H9 (cell line): ENCODE measurements at regions not wholly inside any gene's neighbourhood (a gene's known extent, or its start where the extent isn't known, plus 50 kb on each side); places are given as distances from the start of the nearest gene placed in this dataset.

Experiments used
- DNase-seq: peaks from one replicate; pipeline ENCODE4 v3.0.0-alpha.2; 2017
- H2AFZ ChIP-seq: one replicate; pipeline ENCODE4 v1.6.1; 2013; ENCODE audit warnings: mild to moderate bottlenecking, low read length, control low read depth, moderate library complexity
- H2AK5ac ChIP-seq: 2 replicates; pipeline ENCODE4 v1.6.1; 2013; ENCODE audit warnings: low read length, control low read depth, mixed read lengths; ENCODE audit not compliant: insufficient read length
- H2BK120ac ChIP-seq: one replicate; pipeline ENCODE4 v1.6.1; 2013; ENCODE audit warnings: low read depth, mild to moderate bottlenecking, low read length, control low read depth, inconsistent platforms; ENCODE audit not compliant: poor library complexity, severe bottlenecking
- H2BK12ac ChIP-seq: 2 replicates; pipeline ENCODE4 v1.6.1; 2013; ENCODE audit warnings: low read length, control low read depth, mixed read lengths, low read depth; ENCODE audit not compliant: insufficient read length
- H2BK15ac ChIP-seq: 2 replicates; pipeline ENCODE4 v1.6.1; 2013; ENCODE audit warnings: low read depth, low read length, control low read depth
- H2BK20ac ChIP-seq: one replicate; pipeline ENCODE4 v1.6.1; 2013; ENCODE audit warnings: low read depth, mild to moderate bottlenecking, low read length, control low read depth, inconsistent platforms; ENCODE audit not compliant: poor library complexity, severe bottlenecking
- H2BK5ac ChIP-seq: 2 replicates; pipeline ENCODE4 v1.6.1; 2013; ENCODE audit warnings: low read length, control low read depth, mixed read lengths; ENCODE audit not compliant: insufficient read length
- H3K14ac ChIP-seq: 2 replicates; pipeline ENCODE4 v1.6.1; 2013; ENCODE audit warnings: low read length, control low read depth; ENCODE audit not compliant: insufficient read depth
- H3K18ac ChIP-seq: 2 replicates; pipeline ENCODE4 v1.6.1; 2013; ENCODE audit warnings: low read depth, mild to moderate bottlenecking, mixed read lengths, low read length, control low read depth; ENCODE audit not compliant: insufficient read length
- H3K23ac ChIP-seq: 2 replicates; pipeline ENCODE4 v1.6.1; 2013; ENCODE audit warnings: low read length, control low read depth, mixed read lengths, low read depth; ENCODE audit not compliant: insufficient read length
- H3K23me2 ChIP-seq: 2 replicates; pipeline ENCODE4 v1.6.1; 2013; ENCODE audit warnings: low read depth, mild to moderate bottlenecking, mixed read lengths, low read length, control low read depth; ENCODE audit not compliant: insufficient read length, poor library complexity, severe bottlenecking
- H3K27ac ChIP-seq: 2 replicates; pipeline ENCODE4 v1.5.1; 2013; ENCODE audit warnings: low read length, control low read depth, mixed read lengths, low read depth; ENCODE audit not compliant: insufficient read length
- H3K27me3 ChIP-seq: 2 replicates; pipeline ENCODE4 v1.6.1; 2013; ENCODE audit warnings: low read length, control low read depth, inconsistent platforms; ENCODE audit not compliant: insufficient read depth
- H3K4ac ChIP-seq: 2 replicates; pipeline ENCODE4 v1.6.1; 2013; ENCODE audit warnings: low read depth, mild to moderate bottlenecking, control low read depth, inconsistent platforms, low read length, moderate library complexity
- H3K4me1 ChIP-seq: 2 replicates; pipeline ENCODE4 v1.6.1; 2013; ENCODE audit warnings: low read length, control low read depth, inconsistent platforms; ENCODE audit not compliant: insufficient read depth
- H3K4me2 ChIP-seq: 2 replicates; pipeline ENCODE4 v1.6.1; 2013; ENCODE audit warnings: low read length, control low read depth, mixed read lengths; ENCODE audit not compliant: insufficient read length, insufficient read depth
- H3K56ac ChIP-seq: 2 replicates; pipeline ENCODE4 v1.6.1; 2013; ENCODE audit warnings: low read depth, mild to moderate bottlenecking, mixed read lengths, low read length, control low read depth; ENCODE audit not compliant: insufficient read length
- H3K79me1 ChIP-seq: 2 replicates; pipeline ENCODE4 v1.6.1; 2013; ENCODE audit warnings: low read depth, mild to moderate bottlenecking, moderate library complexity, low read length, control low read depth, inconsistent platforms; ENCODE audit not compliant: insufficient read depth, poor library complexity, severe bottlenecking
- H3K79me2 ChIP-seq: 2 replicates; pipeline ENCODE4 v1.6.1; 2013; ENCODE audit warnings: low read length, control low read depth, inconsistent platforms; ENCODE audit not compliant: insufficient read depth
- H3K9ac ChIP-seq: 2 replicates; pipeline ENCODE4 v1.6.1; 2013; ENCODE audit warnings: low read length, control low read depth, mixed read lengths; ENCODE audit not compliant: insufficient read length; ENCODE audit errors: extremely low read depth
- H3K9me3 ChIP-seq: one replicate; pipeline ENCODE4 v1.6.1; 2013; ENCODE audit warnings: low read depth, low read length, inconsistent platforms; ENCODE audit not compliant: control insufficient read depth
- H3T11ph ChIP-seq: one replicate; pipeline ENCODE4 v1.6.1; 2013; ENCODE audit warnings: mild to moderate bottlenecking, low read length, control low read depth, inconsistent platforms
- H4K20me1 ChIP-seq: one replicate; pipeline ENCODE4 v1.6.1; 2013; ENCODE audit not compliant: control insufficient read depth, insufficient read length, insufficient read depth
- H4K5ac ChIP-seq: 2 replicates; pipeline ENCODE4 v1.6.1; 2013; ENCODE audit warnings: low read depth, mild to moderate bottlenecking, mixed read lengths, low read length, control low read depth; ENCODE audit not compliant: insufficient read length
- H4K8ac ChIP-seq: replicated peaks from 2 replicates; pipeline ENCODE4 v1.6.1; 2013; ENCODE audit warnings: low read length, control low read depth, mixed read lengths, low read depth; ENCODE audit not compliant: insufficient read length
- H4K91ac ChIP-seq: 2 replicates; pipeline ENCODE4 v1.6.1; 2013; ENCODE audit warnings: low read depth, mild to moderate bottlenecking, moderate library complexity, mixed read lengths, low read length, control low read depth; ENCODE audit not compliant: insufficient read length
- H3K27ac Mint-ChIP-seq, 3 experiments: 2 replicates in 2 of 3; 3 replicates in 1 of 3; pipeline ENCODE4 v1.8.0; 2020 to 2021; ENCODE audit warnings: mixed read lengths in 3 of 3, mild to moderate bottlenecking in 1 of 3, moderate library complexity in 1 of 3
- H3K27me3 Mint-ChIP-seq: 2 replicates; pipeline ENCODE4 v1.8.0; 2021; ENCODE audit warnings: low read depth, mild to moderate bottlenecking, moderate library complexity, mixed read lengths
- H3K36me3 Mint-ChIP-seq, 3 experiments: 2 replicates in 2 of 3; 3 replicates in 1 of 3; pipeline ENCODE4 v1.8.0; 2020 to 2021; ENCODE audit warnings: low read depth in 3 of 3, mixed read lengths in 3 of 3; ENCODE audit not compliant: insufficient read depth in 1 of 3
- H3K4me1 Mint-ChIP-seq, 2 experiments: 2 replicates each; pipeline ENCODE4 v1.8.0; 2020; ENCODE audit warnings: mixed read lengths in 2 of 2
- H3K4me3 Mint-ChIP-seq, 2 experiments: 2 replicates in 1 of 2; 3 replicates in 1 of 2; pipeline ENCODE4 v1.8.0; 2020 to 2021; ENCODE audit warnings: mild to moderate bottlenecking in 2 of 2, mixed read lengths in 2 of 2, moderate library complexity in 1 of 2
- H3K9me3 Mint-ChIP-seq, 2 experiments: 2 replicates in 1 of 2; 3 replicates in 1 of 2; pipeline ENCODE4 v1.8.0; 2020; ENCODE audit warnings: mild to moderate bottlenecking in 2 of 2, mixed read lengths in 2 of 2, moderate library complexity in 1 of 2
- WGBS: extraction: QIAGEN DNeasy Blood & Tissue Kit; methylation state at CpG from one replicate; pipeline ENCODE4 v1.1.7; 2013; ENCODE audit warnings: missing lambda C conversion rate, low lambda C conversion rate, mixed read lengths; ENCODE audit not compliant: insufficient read length; ENCODE audit errors: extremely low coverage; 5-methylcytosine and 5-hydroxymethylcytosine counted together
- TF ChIP-seq, protein P1 (sequence below): fragments of 200-600 bp; sonication (generic); conservative IDR thresholded peaks from 3 replicates; pipeline ENCODE4 v1.8.0; 2021; ENCODE audit warnings: antibody characterized with exemption, mild to moderate bottlenecking

- no peaks in the 10 kb centered on the region for H4K20me1 ChIP-seq
- no peak overlapping the region for H3K27ac ChIP-seq
- no peak overlapping the region for H4K91ac ChIP-seq
- no peak overlapping the region for H3T11ph ChIP-seq
- no peak overlapping the region for H2BK120ac ChIP-seq
- H3K4ac ChIP-seq, result no peak overlapping the region
- H3K23ac ChIP-seq, result no peak overlapping the region
- H4K5ac ChIP-seq, result no peak overlapping the region
- no peak overlapping the region for H2AFZ ChIP-seq
- no peak overlapping the region for H3K18ac ChIP-seq
- DNase-seq, result no peak
- no peak overlapping the region for H2BK12ac ChIP-seq
- H3K9me3 ChIP-seq, result peaks cover 26% of the 10 kb centered on the region
- H3K23me2 ChIP-seq, result no peaks in the 10 kb centered on the region
- Mint-ChIP-seq H3K27ac (no peak overlapping the region), H3K36me3 (peaks cover 0 to 56% (median 14%) of the 10 kb centered on the region in 3 experiments; a peak in 5 of 7 replicates), H3K4me1 (peaks cover 0 to 2% of the 10 kb centered on the region in 2 experiments; a peak in 2 of 4 replicates), H3K4me3 (no peak overlapping the region), H3K9me3 (peaks cover 32 to 64% of the 10 kb centered on the region in 2 experiments), H3K27me3 (peaks cover 54% of the 10 kb centered on the region)
- H3K9ac ChIP-seq, result no peak overlapping the region
- H3K14ac ChIP-seq, result no peak overlapping the region
- H3K79me1 ChIP-seq, result no peaks in the 10 kb centered on the region
- no CpG with 5 or more reads among the region's 4 CpGs for WGBS
- no peak overlapping the region for H3K56ac ChIP-seq
- no peak overlapping the region for H2BK15ac ChIP-seq
- TF ChIP-seq, protein P1, sequence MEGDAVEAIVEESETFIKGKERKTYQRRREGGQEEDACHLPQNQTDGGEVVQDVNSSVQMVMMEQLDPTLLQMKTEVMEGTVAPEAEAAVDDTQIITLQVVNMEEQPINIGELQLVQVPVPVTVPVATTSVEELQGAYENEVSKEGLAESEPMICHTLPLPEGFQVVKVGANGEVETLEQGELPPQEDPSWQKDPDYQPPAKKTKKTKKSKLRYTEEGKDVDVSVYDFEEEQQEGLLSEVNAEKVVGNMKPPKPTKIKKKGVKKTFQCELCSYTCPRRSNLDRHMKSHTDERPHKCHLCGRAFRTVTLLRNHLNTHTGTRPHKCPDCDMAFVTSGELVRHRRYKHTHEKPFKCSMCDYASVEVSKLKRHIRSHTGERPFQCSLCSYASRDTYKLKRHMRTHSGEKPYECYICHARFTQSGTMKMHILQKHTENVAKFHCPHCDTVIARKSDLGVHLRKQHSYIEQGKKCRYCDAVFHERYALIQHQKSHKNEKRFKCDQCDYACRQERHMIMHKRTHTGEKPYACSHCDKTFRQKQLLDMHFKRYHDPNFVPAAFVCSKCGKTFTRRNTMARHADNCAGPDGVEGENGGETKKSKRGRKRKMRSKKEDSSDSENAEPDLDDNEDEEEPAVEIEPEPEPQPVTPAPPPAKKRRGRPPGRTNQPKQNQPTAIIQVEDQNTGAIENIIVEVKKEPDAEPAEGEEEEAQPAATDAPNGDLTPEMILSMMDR, result no peak
- H2BK5ac ChIP-seq, result no peak overlapping the region
- H3K4me2 ChIP-seq, result no peak overlapping the region
- H3K79me2 ChIP-seq, result no peaks in the 10 kb centered on the region
- no peaks in the 10 kb centered on the region for H3K27me3 ChIP-seq
- H4K8ac ChIP-seq, result no peak overlapping the region
- no peak overlapping the region for H2BK20ac ChIP-seq
- H2AK5ac ChIP-seq, result no peak overlapping the region
- no peaks in the 10 kb centered on the region for H3K4me1 ChIP-seq
Observed at GRCh38 chr17:6915620-6916019, 80.2 kb upstream of the ALOX12 start.
